Tibial artery (tissue), 4 donors: ENCODE measurements at regions not wholly inside any gene's neighbourhood (a gene's known extent, or its start where the extent isn't known, plus 50 kb on each side); places are given as distances from the start of the nearest gene placed in this dataset.

Experiments
- DNase-seq, 2 donors: peaks; one replicate each; pipeline ENCODE4 v3.0.0-alpha.2; 2019
- H3K27ac ChIP-seq, 2 donors: fragments of 200-600 bp; sonication (generic) in 1 of 2; 1 replicate in 1 of 2; 2 replicates in 1 of 2; pipeline ENCODE4 v1.5.1; 2018 to 2019; ENCODE audit warnings: mild to moderate bottlenecking in 1 of 2
- H3K27me3 ChIP-seq, 2 donors: fragments of 200-600 bp; sonication (generic) in 1 of 2; one replicate each; pipeline versions ENCODE4 v1.5.1 to v1.6.0; 2016 to 2019
- H3K36me3 ChIP-seq, 3 donors: fragments of 200-600 bp; sonication (generic) in 2 of 3; one replicate each; pipeline ENCODE4 v1.5.1; 2016 to 2019; ENCODE audit warnings: mild to moderate bottlenecking in 2 of 3
- H3K4me1 ChIP-seq, 4 donors: fragments of 200-600 bp; sonication (generic) in 2 of 4; 1 replicate in 3 of 4; 2 replicates in 1 of 4; pipeline ENCODE4 v1.5.1; 2016 to 2019
- H3K4me3 ChIP-seq, 2 donors: fragments of 200-600 bp; sonication (generic) in 1 of 2; 1 replicate in 1 of 2; 2 replicates in 1 of 2; pipeline ENCODE4 v1.5.1; 2018 to 2019; ENCODE audit warnings: mild to moderate bottlenecking in 2 of 2
- H3K9me3 ChIP-seq, 3 donors: fragments of 200-600 bp; sonication (generic) in 1 of 3; one replicate each; pipeline ENCODE4 v1.5.1; 2016 to 2019
- CTCF ChIP-seq, 2 experiments: fragments of 200-600 bp in 1 of 2; fragments of 450-650 bp in 1 of 2; IDR thresholded peaks; one replicate each; pipeline ENCODE4 v1.5.1; 2017 to 2019; ENCODE audit warnings: antibody characterized with exemption in 2 of 2, mild to moderate bottlenecking in 1 of 2, moderate library complexity in 1 of 2
- intact Hi-C: fragments of 100-400 bp; cut with DNase I; formaldehyde crosslinking; loops from one replicate; pipeline ENCODE4 v1.15.0; 2023; ENCODE audit warnings: low total_unique reads

GRCh38 chr13:34405410-34406181 is 536.5 kb upstream of the NBEA start:
- H3K36me3 ChIP-seq = no peaks in the 10 kb centered on the region
- no peak overlapping the region for H3K27ac ChIP-seq
- H3K27me3 ChIP-seq = no peaks in the 10 kb centered on the region
- intact Hi-C loops = no loop called here
- no peak overlapping the region for H3K4me3 ChIP-seq
- H3K9me3 ChIP-seq = no peaks in the 10 kb centered on the region
- TF ChIP-seq CTCF (IDR thresholded peaks at IDR 0.05) = no peak
- no peak for DNase-seq
- H3K4me1 ChIP-seq = no peaks in the 10 kb centered on the region

- no peaks in the 10 kb centered on the region for H3K4me1 ChIP-seq
- no peaks in the 10 kb centered on the region for H3K36me3 ChIP-seq
- H3K27me3 ChIP-seq = no peaks in the 10 kb centered on the region
- no peaks in the 10 kb centered on the region for H3K9me3 ChIP-seq
- TF ChIP-seq CTCF (IDR thresholded peaks at IDR 0.05) = no peak
- no peak for DNase-seq
- intact Hi-C loops = no loop called here
- no peak overlapping the region for H3K4me3 ChIP-seq
- H3K27ac ChIP-seq = no peak overlapping the region
Measured at GRCh38 chr13:34408640-34409039, 533.4 kb upstream of the NBEA start.

- no peak for TF ChIP-seq CTCF (IDR thresholded peaks at IDR 0.05)
- DNase-seq = no peak
Measured at GRCh38 chr13:34409496-34410182, 532.4 kb upstream of the NBEA start.

GRCh38 chr13:34410678-34411077 is 531.4 kb upstream of the NBEA start:
- H3K36me3 ChIP-seq = no peaks in the 10 kb centered on the region
- H3K27me3 ChIP-seq = no peaks in the 10 kb centered on the region
- no peak for DNase-seq
- H3K9me3 ChIP-seq = no peaks in the 10 kb centered on the region
- H3K4me3 ChIP-seq = no peak overlapping the region
- H3K4me1 ChIP-seq = no peaks in the 10 kb centered on the region
- intact Hi-C loops = no loop called here
- TF ChIP-seq CTCF (IDR thresholded peaks at IDR 0.05) = no peak
- no peak overlapping the region for H3K27ac ChIP-seq

More at GRCh38 chr13:34409496-34410182, 532.4 kb upstream of the NBEA start:
- Histone ChIP-seq H3K36me3 (no peaks in the 10 kb centered on the region), H3K27me3 (no peaks in the 10 kb centered on the region), H3K4me3 (no peak overlapping the region), H3K4me1 (no peaks in the 10 kb centered on the region), H3K27ac (no peak overlapping the region), H3K9me3 (no peaks in the 10 kb centered on the region)
- intact Hi-C loops = no loop called here

DNA sequence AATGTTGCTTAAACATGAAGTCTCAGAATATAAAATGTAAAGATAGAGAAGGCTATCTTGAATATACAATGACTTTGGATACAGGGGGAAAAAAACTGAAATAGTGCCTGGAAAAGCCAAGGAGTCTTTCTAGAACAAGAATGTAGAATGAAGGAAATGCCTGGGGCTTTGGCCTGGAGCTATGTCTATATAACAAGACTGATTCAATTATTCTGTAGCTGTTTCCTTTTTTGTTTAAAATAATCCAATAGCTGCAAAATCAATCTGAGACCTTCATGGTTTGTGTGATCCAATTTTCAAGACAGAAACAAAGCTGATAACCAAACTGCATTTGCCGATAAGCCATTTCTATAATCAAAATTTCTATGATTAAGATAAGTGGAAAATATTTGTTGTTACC is 530.9 kb upstream of the NBEA start:
- Histone ChIP-seq H3K4me3 (no peak overlapping the region), H3K9me3 (no peaks in the 10 kb centered on the region), H3K36me3 (no peaks in the 10 kb centered on the region), H3K27ac (no peak overlapping the region), H3K4me1 (no peaks in the 10 kb centered on the region), H3K27me3 (no peaks in the 10 kb centered on the region)
- TF ChIP-seq CTCF (IDR thresholded peaks at IDR 0.05) = no peak
- intact Hi-C loops = no loop called here
- no peak for DNase-seq
